ENCODE measurements at regions not wholly inside any gene's neighbourhood (a gene's known extent, or its start where the extent isn't known, plus 50 kb on each side); places are given as distances from the start of the nearest gene placed in this dataset.

GRCh38 chr13:63605403-63605802 lies 2189.8 kb upstream of the PCDH20 start:
- no peak for TF ChIP-seq EZH2 (IDR thresholded peaks at IDR 0.05; ENCODE audit: borderline replicate concordance, low read depth, low read length, severe bottlenecking)
- TF ChIP-seq POLR2A (IDR thresholded peaks at IDR 0.05; ENCODE audit: low read depth, low read length), result no peak

All from endothelial cell of umbilical vein (primary cell).